GM21423 (cell line): ENCODE measurements at regions not wholly inside any gene's neighbourhood (a gene's known extent, or its start where the extent isn't known, plus 50 kb on each side); places are given as distances from the start of the nearest gene placed in this dataset.
"Not testable (repeated sequence)": the region's sequence is repeated elsewhere in the genome, so short reads cannot be mapped to it uniquely, and the experiment has no call there.

ENCODE experiments used
- ATAC-seq: cut with Tn5 transposase; IDR thresholded peaks from one replicate; pipeline ENCODE4 v1.9.1; 2021; ENCODE audit warnings: mild to moderate bottlenecking, moderate library complexity; ENCODE audit not compliant: unreplicated experiment

DNA sequence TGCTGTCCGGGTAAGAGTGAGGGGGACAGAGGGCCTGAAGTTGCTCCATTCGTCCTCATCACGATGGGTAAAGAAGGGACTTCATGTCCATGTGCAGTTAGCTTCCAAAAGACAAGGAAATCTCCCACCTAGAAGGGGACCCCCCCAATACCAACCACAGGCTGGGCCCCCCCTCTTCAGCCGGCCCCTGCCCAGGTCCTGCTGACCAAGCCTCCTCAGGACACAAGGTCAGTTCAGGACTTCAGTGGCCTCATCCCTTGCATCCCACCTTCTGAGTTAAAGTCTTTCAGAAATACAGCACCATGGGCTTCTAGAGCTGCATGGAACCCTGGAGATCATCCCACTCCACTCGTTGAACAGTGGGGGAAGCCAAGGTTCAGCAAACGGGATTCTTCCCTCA, 115.4 kb upstream of the ERG start:
- no peak for ATAC-seq

DNA sequence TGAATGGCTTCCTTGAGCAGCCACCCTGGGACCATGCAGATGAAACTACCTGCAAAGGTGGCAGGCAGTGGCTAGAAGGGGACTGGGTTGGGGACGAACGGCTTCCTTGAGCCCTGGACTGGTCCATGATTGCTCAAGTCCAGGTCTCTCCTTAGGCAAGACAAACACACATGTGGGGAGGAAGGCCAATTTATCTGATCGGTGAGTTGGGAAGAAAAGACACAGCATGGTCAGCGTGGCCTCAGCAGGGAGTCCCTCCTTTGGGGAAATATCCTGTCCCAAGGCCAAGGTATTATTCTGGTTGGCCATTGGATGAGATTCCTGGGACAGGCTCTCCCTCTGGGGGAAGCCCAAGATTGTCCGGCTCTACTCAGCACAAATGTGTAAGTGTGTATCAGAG, 116.3 kb upstream of the ERG start:
- ATAC-seq, result no peak

GRCh38 chr21:38619480-38619879, 121.2 kb upstream of the ERG start:
- ATAC-seq, result no peak

GRCh38 chr21:38619992-38620479, 121.8 kb upstream of the ERG start:
- no peak for ATAC-seq

GRCh38 chr21:38621132-38621531, 122.9 kb upstream of the ERG start:
- ATAC-seq, result no peak

DNA sequence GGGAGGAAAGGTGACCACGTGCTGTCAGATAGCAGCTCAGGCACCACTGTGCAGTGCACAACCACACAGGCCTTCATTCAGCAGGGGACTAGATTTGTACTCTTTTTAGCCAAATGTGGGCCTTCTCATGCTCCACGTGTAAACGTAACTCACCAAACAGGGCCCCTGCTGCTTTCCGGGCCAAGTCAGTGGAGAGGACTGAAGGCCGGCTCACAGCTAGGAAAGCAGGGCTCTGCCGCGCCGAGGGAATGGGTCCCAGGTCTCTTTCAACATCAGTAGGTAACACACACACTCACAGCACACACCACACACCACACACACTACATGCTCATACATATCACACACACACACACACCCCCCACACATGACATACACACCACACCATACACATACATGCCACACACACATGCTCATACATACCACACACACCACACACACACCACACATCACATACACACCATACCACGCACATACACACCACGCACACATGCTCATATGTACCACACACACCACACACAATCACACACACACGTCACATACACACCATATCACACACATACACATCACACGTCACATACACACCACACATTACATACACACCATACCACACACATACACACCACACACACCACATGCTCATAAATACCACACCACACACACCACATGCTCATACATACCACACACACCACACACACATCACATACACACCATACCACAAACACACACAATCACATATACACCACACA, 124.0 kb upstream of the ERG start:
- no peak for ATAC-seq

DNA sequence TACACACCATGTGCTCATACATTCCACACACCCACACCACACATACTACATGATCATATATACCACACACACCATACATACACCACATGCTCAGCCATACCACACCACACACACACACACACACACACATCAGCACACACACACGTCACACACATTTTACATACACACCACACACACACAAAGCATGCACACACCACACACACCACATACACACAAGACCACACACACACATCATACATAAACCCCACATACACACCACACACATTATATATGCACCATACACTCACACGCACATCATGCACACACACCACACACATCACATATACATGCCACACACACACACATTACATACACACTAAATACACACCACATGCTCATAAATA, 124.5 kb upstream of the ERG start:
- ATAC-seq, result no peak

DNA sequence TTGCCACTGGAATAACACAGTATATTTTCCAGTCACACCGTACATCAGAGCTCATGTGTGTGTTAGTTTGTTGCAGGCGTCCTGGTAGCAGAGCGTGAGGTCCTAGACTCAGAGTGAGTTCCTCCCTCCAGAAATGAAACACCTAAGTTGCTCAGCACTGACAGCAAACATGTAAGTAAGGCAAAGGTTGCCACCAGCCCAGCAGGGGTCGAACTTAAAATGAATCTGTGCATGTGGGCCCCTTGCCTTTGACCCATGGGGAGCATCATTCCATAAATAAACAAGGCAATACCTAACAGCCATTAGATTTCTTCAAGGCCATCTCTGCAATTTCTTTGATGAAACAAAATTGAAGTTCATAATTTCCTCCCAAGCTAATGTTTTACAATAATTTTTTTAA, 125.3 kb upstream of the ERG start:
- ATAC-seq, result no peak

- no peak for ATAC-seq
Measured at GRCh38 chr21:38625000-38625399, 126.7 kb upstream of the ERG start.

DNA sequence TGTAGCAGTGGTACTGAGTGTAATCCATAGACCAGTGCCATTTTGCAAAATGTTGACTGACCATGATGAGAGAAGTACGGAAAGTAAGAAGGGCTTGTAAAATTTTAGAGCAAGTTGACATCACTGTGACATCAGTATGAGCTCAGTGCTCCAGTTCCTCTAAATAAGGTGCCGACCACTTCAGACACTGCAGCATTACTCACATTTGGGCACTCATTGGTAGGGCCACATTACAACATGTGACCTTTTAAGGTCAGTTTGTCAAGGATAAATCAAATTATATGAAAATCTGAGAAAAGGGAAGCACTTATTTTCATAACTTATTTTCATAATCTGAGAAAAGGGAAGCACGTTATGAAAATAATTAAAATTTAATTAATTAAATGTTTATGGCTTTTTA, 128.0 kb upstream of the ERG start:
- no peak for ATAC-seq

- no peak for ATAC-seq
Measured at GRCh38 chr21:38628349-38628748, 130.1 kb upstream of the ERG start.

GRCh38 chr21:38631206-38631605, 132.9 kb upstream of the ERG start:
- ATAC-seq, result no peak

DNA sequence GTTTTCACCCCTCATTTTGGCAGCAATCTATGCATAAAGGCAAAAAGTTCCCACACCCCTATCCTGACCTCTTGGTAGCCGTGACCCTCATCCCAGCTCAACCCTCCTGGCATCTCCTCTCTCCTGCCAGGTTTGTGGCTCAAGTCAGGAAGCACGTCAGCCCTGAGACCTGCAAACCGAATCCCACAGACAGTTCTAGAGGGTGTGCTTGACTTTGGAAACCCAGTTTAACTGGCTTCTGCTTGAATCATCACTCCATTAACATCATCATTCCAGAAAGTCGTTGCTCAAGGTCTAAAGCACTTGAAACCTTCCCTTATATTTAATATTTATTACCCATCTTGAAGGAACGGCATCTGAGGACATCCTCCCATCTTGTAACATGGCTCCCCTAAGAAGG, 133.4 kb upstream of the ERG start:
- no peak for ATAC-seq

DNA sequence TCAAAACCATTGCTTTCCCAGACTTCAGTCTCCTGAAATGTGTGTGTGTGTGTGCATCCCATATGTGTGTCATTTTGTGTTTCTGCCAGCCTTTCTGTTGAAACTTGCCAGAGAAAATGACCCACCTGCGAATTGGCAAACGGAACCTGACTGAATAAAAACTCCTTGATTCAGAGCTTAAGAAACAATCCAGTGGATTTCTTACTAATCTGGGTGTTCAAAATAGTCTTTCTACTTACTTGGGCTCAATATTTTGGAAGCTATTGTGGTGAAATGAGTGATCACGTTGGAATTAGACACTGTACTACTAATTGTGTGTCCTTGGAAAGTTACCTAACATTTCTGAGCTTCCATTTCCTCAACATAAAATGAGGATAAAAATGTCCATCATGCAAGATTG, 138.9 kb upstream of the ERG start:
- ATAC-seq, result no peak

DNA sequence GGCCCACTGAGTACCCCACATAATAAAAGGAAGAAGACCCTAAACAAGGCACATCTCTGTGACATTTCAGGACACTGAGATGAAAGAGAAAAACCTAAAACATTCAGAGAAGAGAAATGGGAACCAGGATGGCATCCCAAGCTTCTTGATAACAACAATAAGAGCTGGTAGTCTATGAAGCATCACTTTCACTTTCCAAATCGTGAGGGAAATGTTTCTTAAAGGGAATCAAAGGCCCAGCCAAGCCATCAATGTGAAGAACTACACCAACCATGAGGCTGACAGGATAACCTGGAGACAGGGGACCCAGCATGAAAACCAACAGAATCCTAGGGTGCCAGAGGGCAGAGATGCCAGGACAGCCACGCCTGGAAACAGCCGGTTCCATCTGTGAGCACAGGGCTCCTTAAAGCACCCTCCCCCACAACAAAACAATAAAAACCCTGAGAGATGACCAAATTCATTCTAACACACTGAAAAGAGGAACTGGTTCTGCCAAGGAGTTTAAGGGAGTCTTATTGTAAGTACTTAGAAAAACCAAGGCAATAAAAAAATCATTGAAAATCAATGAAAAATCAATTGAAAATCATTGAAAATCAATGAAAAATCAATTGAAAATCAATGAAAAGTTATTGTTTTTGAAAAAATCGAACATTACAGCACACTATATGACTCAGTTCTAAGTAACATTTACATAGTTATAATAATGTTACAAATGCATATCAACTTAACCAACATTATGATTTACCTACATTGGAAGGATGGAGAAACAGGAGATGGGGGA, 141.5 kb upstream of the ERG start:
- no peak for ATAC-seq

DNA sequence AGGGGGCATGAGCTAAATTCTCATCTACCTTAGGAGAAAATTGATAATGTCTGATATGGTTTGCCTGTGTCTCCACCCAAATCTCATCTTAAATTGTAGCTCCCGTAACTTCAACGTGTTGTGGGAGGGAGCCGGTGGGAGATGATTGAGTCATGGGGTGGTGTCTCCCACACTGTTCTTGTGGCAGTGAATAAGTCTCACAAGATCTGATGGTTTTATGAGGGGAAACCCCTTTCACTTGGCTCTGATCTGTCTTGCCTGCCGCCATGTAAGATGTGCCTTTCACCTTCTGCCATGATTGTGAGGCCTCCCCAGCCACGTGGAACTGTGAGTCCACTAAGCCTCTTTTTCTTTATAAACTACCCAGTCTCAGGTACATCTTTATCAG, 142.1 kb upstream of the ERG start:
- not testable (repeated sequence) for ATAC-seq

DNA sequence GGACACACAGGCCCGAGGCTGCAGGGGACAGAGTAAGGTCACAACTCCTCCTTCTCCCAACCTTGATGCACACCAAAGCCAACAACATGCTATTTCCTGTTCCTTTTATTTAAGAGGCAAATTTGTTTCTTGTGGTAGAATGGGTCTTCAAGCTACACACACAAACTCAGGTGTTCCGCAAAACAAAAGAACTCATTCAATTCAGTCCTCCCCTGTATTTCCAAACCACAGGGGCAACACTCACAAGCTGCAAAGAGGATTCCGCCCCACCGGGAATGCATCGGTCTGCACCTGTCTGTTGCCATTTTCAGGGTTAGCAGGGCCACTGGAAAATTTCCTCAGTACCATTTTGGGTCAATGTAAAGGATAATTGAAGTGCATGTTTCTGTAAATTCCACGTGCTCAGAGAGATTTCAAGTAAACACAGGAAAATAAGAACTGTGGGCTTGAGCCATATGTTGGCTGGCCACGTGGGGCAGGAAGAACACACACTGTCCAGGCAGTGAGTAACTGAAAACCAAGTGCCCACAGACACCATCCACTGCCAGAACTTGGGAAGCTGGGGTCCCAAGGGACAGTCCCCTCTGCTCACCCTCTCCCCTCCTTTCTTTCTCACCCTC, 145.2 kb upstream of the ERG start:
- ATAC-seq, result no peak

- ATAC-seq, result no peak
Measured at GRCh38 chr21:38645282-38645681, 147.0 kb upstream of the ERG start.

GRCh38 chr21:38646213-38646837, 148.0 kb upstream of the ERG start:
- no peak for ATAC-seq

- ATAC-seq, result no peak
Measured at GRCh38 chr21:38649120-38649519, 150.8 kb upstream of the ERG start.

DNA sequence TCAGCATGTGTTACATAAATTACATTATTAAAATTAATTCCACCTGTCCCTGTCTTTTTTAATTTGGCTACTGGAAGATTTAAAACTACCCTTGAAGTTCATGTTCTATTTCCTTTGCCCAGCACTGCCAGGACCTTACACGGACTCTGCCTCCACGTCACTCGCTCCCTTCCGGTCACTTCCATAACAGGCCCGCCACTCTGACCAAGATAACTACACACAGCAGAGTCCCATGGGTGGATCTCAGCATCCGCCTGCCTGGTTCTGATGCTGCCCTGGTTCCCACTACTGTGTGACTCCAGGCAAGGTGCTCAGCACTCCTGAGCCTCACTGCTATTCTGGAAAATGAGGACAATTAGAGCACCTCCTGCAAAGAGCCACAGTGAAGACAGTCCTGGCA, 153.3 kb upstream of the ERG start:
- ATAC-seq, result no peak

- no peak for ATAC-seq
Measured at GRCh38 chr21:38652396-38652795, 153.3 kb upstream of the ETS2 start.
